PC-9 (cell line): ENCODE measurements at regions not wholly inside any gene's neighbourhood (a gene's known extent, or its start where the extent isn't known, plus 50 kb on each side); places are given as distances from the start of the nearest gene placed in this dataset.

Experiments
- BruUV-seq: library from RNA; stranded (reverse); fragments of 400-500 nt; replicated peaks from 2 replicates; lab custom pipeline; 2021; lab: Mats Ljungman, UMichigan
- CTCF ChIA-PET: fragments of 300-600 bp; sonication (Branson Sonifier 250); formaldehyde crosslinking; loops from one replicate; lab custom pipeline; 2022; ENCODE audit warnings: antibody characterized with exemption; lab: Charles Lee
- POLR2A ChIA-PET: fragments of 300-600 bp; sonication (Branson Sonifier 250); formaldehyde crosslinking; loops from one replicate; lab custom pipeline; 2022; ENCODE audit warnings: antibody characterized with exemption; ENCODE audit not compliant: unreplicated experiment; lab: Charles Lee
- DNase-seq, 2 experiments: peaks; one replicate each; pipeline versions ENCODE4 v3.0.0 to v3.0.0-alpha.2; 2015 to 2022; ENCODE audit warnings: mixed read lengths in 1 of 2
- H2AFZ ChIP-seq: fragments of 200-600 bp; sonication (generic); 2 replicates; pipeline ENCODE4 v1.8.1; 2017; ENCODE audit warnings: antibody characterized with exemption
- H3F3A ChIP-seq: fragments of 200-600 bp; sonication (generic); 2 replicates; pipeline ENCODE4 v1.8.1; 2017; ENCODE audit warnings: antibody characterized with exemption, mild to moderate bottlenecking, low read depth; ENCODE audit not compliant: insufficient read depth
- H3K27ac ChIP-seq: fragments of 200-600 bp; sonication (generic); 2 replicates; pipeline ENCODE4 v1.6.1; 2016; ENCODE audit warnings: mixed run types
- H3K27me3 ChIP-seq: fragments of 200-600 bp; sonication (generic); 2 replicates; pipeline ENCODE4 v1.6.1; 2016; ENCODE audit warnings: low read depth, mixed run types; ENCODE audit not compliant: insufficient read depth
- H3K36me3 ChIP-seq: fragments of 200-600 bp; sonication (generic); 2 replicates; pipeline ENCODE4 v1.6.1; 2016; ENCODE audit warnings: low read depth, mixed run types
- H3K4me1 ChIP-seq: fragments of 200-600 bp; sonication (generic); replicated peaks from 2 replicates; pipeline ENCODE4 v1.6.1; 2016; ENCODE audit warnings: mixed run types; ENCODE audit not compliant: insufficient read depth
- H3K4me2 ChIP-seq: fragments of 200-600 bp; sonication (generic); 2 replicates; pipeline ENCODE4 v1.6.1; 2017; ENCODE audit warnings: mixed run types
- H3K4me3 ChIP-seq: fragments of 200-600 bp; sonication (generic); 2 replicates; pipeline ENCODE4 v1.6.1; 2016; ENCODE audit warnings: mixed run types
- H3K79me2 ChIP-seq: fragments of 200-600 bp; sonication (generic); 2 replicates; pipeline ENCODE4 v1.6.1; 2017; ENCODE audit warnings: low read depth, mixed run types
- H3K9me2 ChIP-seq: fragments of 200-600 bp; sonication (generic); 2 replicates; pipeline ENCODE4 v1.8.1; 2017; ENCODE audit warnings: mild to moderate bottlenecking; ENCODE audit not compliant: insufficient read depth
- H3K9me3 ChIP-seq: fragments of 200-600 bp; sonication (generic); 2 replicates; pipeline ENCODE4 v1.8.1; 2016; ENCODE audit warnings: low read depth; ENCODE audit not compliant: insufficient read depth
- H4K20me1 ChIP-seq: fragments of 200-600 bp; sonication (generic); 2 replicates; pipeline ENCODE4 v1.8.1; 2017; ENCODE audit not compliant: insufficient read depth
- CTCF ChIP-seq: fragments of 200-600 bp; sonication (generic); conservative IDR thresholded peaks from 2 replicates; pipeline ENCODE4 v1.6.1; 2017; ENCODE audit warnings: mixed run types, antibody characterized with exemption, mild to moderate bottlenecking, moderate library complexity
- EZH2 ChIP-seq: fragments of 200-600 bp; sonication (generic); IDR thresholded peaks from 2 replicates; pipeline ENCODE4 v1.8.0; 2017; ENCODE audit warnings: antibody characterized with exemption, low read depth
- intact Hi-C: fragments of 100-400 bp; cut with micrococcal nuclease; formaldehyde crosslinking; loops from one replicate; pipeline ENCODE4 v1.10.0; 2022; ENCODE audit not compliant: unreplicated experiment

- CTCF ChIA-PET, result no interaction called here
- H3K27ac ChIP-seq, result no peak overlapping the region
- no peaks in the 10 kb centered on the region for H3K27me3 ChIP-seq
- intact Hi-C loops, result no loop called here
- H3K4me3 ChIP-seq, result no peak overlapping the region
- no peak for TF ChIP-seq EZH2
- no peak for TF ChIP-seq CTCF
- no peak overlapping the region for H3K4me2 ChIP-seq
- POLR2A ChIA-PET, result no interaction called here
- no peaks in the 10 kb centered on the region for H3K9me2 ChIP-seq
- H2AFZ ChIP-seq, result no peak overlapping the region
- no TSS peak for BruUV-seq
- H3K79me2 ChIP-seq, result no peaks in the 10 kb centered on the region
- H3K9me3 ChIP-seq, result no peaks in the 10 kb centered on the region; the same call in 1 of the 2 replicates
- no peak for DNase-seq
- no peaks in the 10 kb centered on the region for H4K20me1 ChIP-seq
- H3K4me1 ChIP-seq, result no peaks in the 10 kb centered on the region
- H3K36me3 ChIP-seq, result no peaks in the 10 kb centered on the region
- H3F3A ChIP-seq, result no peaks in the 10 kb centered on the region
Observed at GRCh38 chr11:7874056-7874455, 57.0 kb downstream of the OR10A6 start.

DNA sequence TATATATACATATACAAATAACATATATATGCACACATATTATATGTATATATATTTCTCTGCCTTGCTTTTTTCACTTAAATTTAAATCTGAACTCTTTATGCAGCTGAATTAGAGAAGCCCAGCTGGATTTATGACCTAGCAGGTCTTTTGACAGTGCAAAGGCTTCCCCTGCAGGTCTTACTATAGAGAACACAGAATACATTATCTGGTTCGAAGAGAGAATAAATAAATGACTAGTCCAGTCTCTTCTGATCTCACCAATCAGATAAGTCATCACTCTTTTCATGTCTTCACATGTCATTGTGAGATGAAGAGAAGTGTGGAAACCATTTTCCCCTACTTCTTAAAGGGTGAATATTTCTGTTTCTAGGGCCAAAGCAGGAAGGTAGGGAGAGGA is 58.2 kb downstream of the OR10A6 start:
- ChIA-PET POLR2A (no interaction called here), CTCF (no interaction called here)
- H3K4me2 ChIP-seq, result no peak overlapping the region
- H3K27ac ChIP-seq, result no peak overlapping the region
- no peaks in the 10 kb centered on the region for H3K27me3 ChIP-seq
- no peak for DNase-seq
- no peak overlapping the region for H2AFZ ChIP-seq
- H3K9me2 ChIP-seq, result no peaks in the 10 kb centered on the region
- H3K9me3 ChIP-seq, result no peaks in the 10 kb centered on the region; the same call in 1 of the 2 replicates
- H3K4me3 ChIP-seq, result no peak overlapping the region
- intact Hi-C loops, result no loop called here
- no peaks in the 10 kb centered on the region for H3K4me1 ChIP-seq
- H4K20me1 ChIP-seq, result no peaks in the 10 kb centered on the region
- H3K36me3 ChIP-seq, result no peaks in the 10 kb centered on the region
- no peaks in the 10 kb centered on the region for H3F3A ChIP-seq
- H3K79me2 ChIP-seq, result no peaks in the 10 kb centered on the region
- TF ChIP-seq EZH2 (no peak), CTCF (no peak)
- BruUV-seq, result no TSS peak

- POLR2A ChIA-PET, result no interaction called here
- intact Hi-C loops, result no loop called here
- Histone ChIP-seq H3K4me1 (no peaks in the 10 kb centered on the region), H3K27me3 (no peaks in the 10 kb centered on the region), H3K9me3 (no peaks in the 10 kb centered on the region; the same call in 1 of the 2 replicates), H3K4me3 (no peak overlapping the region), H3K27ac (no peak overlapping the region), H3F3A (no peaks in the 10 kb centered on the region), H3K36me3 (no peaks in the 10 kb centered on the region), H3K79me2 (no peaks in the 10 kb centered on the region), H2AFZ (no peak overlapping the region), H3K9me2 (no peaks in the 10 kb centered on the region), H4K20me1 (no peaks in the 10 kb centered on the region), H3K4me2 (no peak overlapping the region)
- DNase-seq, result no peak
- CTCF ChIA-PET, result no interaction called here
- TF ChIP-seq CTCF, result no peak
- BruUV-seq, result no TSS peak
Observed at GRCh38 chr11:7871056-7871455, 60.0 kb downstream of the OR10A6 start.
